ENCODE measurements at regions not wholly inside any gene's neighbourhood (a gene's known extent, or its start where the extent isn't known, plus 50 kb on each side); places are given as distances from the start of the nearest gene placed in this dataset.

- no peaks in the 10 kb centered on the region for H3K4me1 ChIP-seq (ENCODE audit: low read length)
- no peak overlapping the region for H2AFZ ChIP-seq (ENCODE audit: low read depth, low read length)
Measured at GRCh38 chr16:6977291-6977690, 355.4 kb upstream of the RBFOX1 start.

DNA sequence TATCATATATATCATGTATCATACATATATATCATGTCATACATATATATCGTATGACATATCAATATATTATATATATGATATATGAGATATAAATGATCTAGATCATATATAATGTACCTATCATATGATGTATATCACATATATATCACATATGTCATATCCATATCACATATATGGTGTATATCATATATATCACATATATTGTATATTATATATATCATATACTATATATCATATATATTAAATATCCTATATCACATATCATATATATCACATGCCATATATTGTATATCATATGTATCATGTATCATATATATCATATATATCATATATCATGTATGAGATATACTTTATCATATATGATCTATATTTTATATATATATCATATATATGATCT is 355.9 kb upstream of the RBFOX1 start:
- Histone ChIP-seq H3K9ac (ENCODE audit: low read length) (no peak overlapping the region), H3K4me2 (ENCODE audit: low read length) (no peak overlapping the region), H3K9me3 (ENCODE audit: insufficient read depth, low read length) (no peaks in the 10 kb centered on the region), H3K79me2 (ENCODE audit: low read length) (no peaks in the 10 kb centered on the region), H3K27ac (ENCODE audit: low read length) (no peak overlapping the region), H3K4me3 (ENCODE audit: low read length) (no peak overlapping the region), H3K27me3 (ENCODE audit: low read depth, low read length) (no peaks in the 10 kb centered on the region), H3K36me3 (replicated peaks; ENCODE audit: low read depth, low read length) (no peaks in the 10 kb centered on the region), H2AFZ (ENCODE audit: low read depth, low read length) (no peak overlapping the region), H4K20me1 (ENCODE audit: insufficient read depth, low read length) (no peaks in the 10 kb centered on the region), H3K4me1 (ENCODE audit: low read length) (no peaks in the 10 kb centered on the region)
- TF ChIP-seq, protein P1, sequence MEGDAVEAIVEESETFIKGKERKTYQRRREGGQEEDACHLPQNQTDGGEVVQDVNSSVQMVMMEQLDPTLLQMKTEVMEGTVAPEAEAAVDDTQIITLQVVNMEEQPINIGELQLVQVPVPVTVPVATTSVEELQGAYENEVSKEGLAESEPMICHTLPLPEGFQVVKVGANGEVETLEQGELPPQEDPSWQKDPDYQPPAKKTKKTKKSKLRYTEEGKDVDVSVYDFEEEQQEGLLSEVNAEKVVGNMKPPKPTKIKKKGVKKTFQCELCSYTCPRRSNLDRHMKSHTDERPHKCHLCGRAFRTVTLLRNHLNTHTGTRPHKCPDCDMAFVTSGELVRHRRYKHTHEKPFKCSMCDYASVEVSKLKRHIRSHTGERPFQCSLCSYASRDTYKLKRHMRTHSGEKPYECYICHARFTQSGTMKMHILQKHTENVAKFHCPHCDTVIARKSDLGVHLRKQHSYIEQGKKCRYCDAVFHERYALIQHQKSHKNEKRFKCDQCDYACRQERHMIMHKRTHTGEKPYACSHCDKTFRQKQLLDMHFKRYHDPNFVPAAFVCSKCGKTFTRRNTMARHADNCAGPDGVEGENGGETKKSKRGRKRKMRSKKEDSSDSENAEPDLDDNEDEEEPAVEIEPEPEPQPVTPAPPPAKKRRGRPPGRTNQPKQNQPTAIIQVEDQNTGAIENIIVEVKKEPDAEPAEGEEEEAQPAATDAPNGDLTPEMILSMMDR (IDR thresholded peaks at IDR 0.05; ENCODE audit: low read depth, low read length): no peak
- TF ChIP-seq EZH2phosphoT487 (IDR thresholded peaks at IDR 0.05; ENCODE audit: low read depth): no peak

More at GRCh38 chr16:6977291-6977690, 355.4 kb upstream of the RBFOX1 start:
- Histone ChIP-seq H3K9me3 (ENCODE audit: insufficient read depth, low read length) (no peaks in the 10 kb centered on the region), H3K79me2 (ENCODE audit: low read length) (no peaks in the 10 kb centered on the region), H4K20me1 (ENCODE audit: insufficient read depth, low read length) (no peaks in the 10 kb centered on the region), H3K4me3 (ENCODE audit: low read length) (no peak overlapping the region), H3K9ac (ENCODE audit: low read length) (no peak overlapping the region), H3K4me2 (ENCODE audit: low read length) (no peak overlapping the region), H3K27me3 (ENCODE audit: low read depth, low read length) (no peaks in the 10 kb centered on the region), H3K36me3 (replicated peaks; ENCODE audit: low read depth, low read length) (no peaks in the 10 kb centered on the region), H3K27ac (ENCODE audit: low read length) (no peak overlapping the region)
- TF ChIP-seq EZH2phosphoT487 (IDR thresholded peaks at IDR 0.05; ENCODE audit: low read depth): no peak
- TF ChIP-seq, protein P1 (IDR thresholded peaks at IDR 0.05; ENCODE audit: low read depth, low read length): no peak

DNA sequence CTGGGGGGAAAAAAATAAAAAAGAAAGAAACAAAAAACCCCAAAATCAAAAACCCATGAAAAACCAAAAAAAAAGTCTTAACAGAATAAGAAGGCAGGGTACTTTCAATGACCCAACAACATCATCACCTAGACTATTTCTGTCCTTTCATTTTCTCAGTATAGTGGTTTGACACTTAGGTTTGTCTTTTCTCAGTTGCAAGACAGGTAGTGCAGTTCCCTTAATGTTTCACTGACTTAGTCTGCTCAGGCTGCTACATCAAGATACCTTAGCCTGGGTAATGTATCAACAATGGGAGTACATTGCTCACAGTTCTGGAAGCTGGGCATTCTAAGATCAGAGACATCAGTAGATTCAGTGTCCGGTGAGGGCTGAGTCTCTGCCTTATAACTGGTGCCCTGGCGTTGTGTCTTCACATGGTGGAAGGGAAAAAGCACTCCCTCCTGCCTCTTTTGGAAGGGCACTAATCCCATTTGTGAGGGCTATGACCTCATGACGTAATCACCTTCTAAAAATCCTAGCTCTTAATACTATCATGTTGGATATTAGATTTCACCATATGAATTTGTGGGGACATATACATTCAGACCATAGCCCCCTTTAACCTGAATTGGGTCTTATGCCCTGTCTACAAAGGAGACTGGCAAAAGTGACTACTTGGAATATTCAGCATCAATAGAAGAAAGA is 362.3 kb upstream of the RBFOX1 start:
- Histone ChIP-seq H4K20me1 (ENCODE audit: insufficient read depth, low read length) (no peaks in the 10 kb centered on the region), H3K27ac (ENCODE audit: low read length) (no peak overlapping the region), H3K9ac (ENCODE audit: low read length) (no peak overlapping the region), H3K36me3 (replicated peaks; ENCODE audit: low read depth, low read length) (no peaks in the 10 kb centered on the region), H3K4me3 (ENCODE audit: low read length) (no peak overlapping the region), H3K27me3 (ENCODE audit: low read depth, low read length) (no peaks in the 10 kb centered on the region), H2AFZ (ENCODE audit: low read depth, low read length) (no peak overlapping the region), H3K4me2 (ENCODE audit: low read length) (no peak overlapping the region), H3K4me1 (ENCODE audit: low read length) (no peaks in the 10 kb centered on the region), H3K79me2 (ENCODE audit: low read length) (no peaks in the 10 kb centered on the region), H3K9me3 (ENCODE audit: insufficient read depth, low read length) (no peaks in the 10 kb centered on the region)
- no peak for TF ChIP-seq EZH2phosphoT487 (IDR thresholded peaks at IDR 0.05; ENCODE audit: low read depth)
- TF ChIP-seq, protein P1 (IDR thresholded peaks at IDR 0.05; ENCODE audit: low read depth, low read length): no peak

DNA sequence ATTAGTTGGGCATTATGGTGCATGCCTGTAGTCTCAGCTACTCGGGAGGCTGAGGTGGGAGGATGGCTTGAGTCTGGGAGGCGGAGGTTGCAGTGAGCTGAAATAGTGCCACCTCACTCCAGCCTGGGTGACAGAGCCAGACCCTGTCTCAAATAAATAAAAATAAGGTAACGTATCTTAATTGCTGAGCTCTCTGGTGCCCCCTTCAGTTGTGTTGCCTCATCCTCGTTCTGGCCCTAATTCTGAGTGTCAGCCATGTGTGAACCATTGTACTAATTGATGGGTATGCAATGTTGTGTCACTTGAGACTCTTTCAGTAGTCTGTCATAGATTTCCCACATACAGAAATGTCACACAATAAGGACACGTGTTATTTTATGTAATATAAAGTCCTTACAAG is 363.1 kb upstream of the RBFOX1 start:
- Histone ChIP-seq H3K79me2 (ENCODE audit: low read length) (no peaks in the 10 kb centered on the region), H3K9ac (ENCODE audit: low read length) (no peak overlapping the region)
- no peak for TF ChIP-seq EZH2phosphoT487 (IDR thresholded peaks at IDR 0.05; ENCODE audit: low read depth)
- TF ChIP-seq, protein P1 (IDR thresholded peaks at IDR 0.05; ENCODE audit: low read depth, low read length): no peak

More for the DNA sequence above, 363.1 kb upstream of the RBFOX1 start:
- H3K9me3 ChIP-seq (ENCODE audit: insufficient read depth, low read length): no peaks in the 10 kb centered on the region
- H3K4me2 ChIP-seq (ENCODE audit: low read length): no peak overlapping the region
- no peaks in the 10 kb centered on the region for H4K20me1 ChIP-seq (ENCODE audit: insufficient read depth, low read length)
- no peak overlapping the region for H3K4me3 ChIP-seq (ENCODE audit: low read length)
- no peak overlapping the region for H3K27ac ChIP-seq (ENCODE audit: low read length)
- no peaks in the 10 kb centered on the region for H3K36me3 ChIP-seq (replicated peaks; ENCODE audit: low read depth, low read length)
- no peak overlapping the region for H2AFZ ChIP-seq (ENCODE audit: low read depth, low read length)
- no peaks in the 10 kb centered on the region for H3K4me1 ChIP-seq (ENCODE audit: low read length)
- no peaks in the 10 kb centered on the region for H3K27me3 ChIP-seq (ENCODE audit: low read depth, low read length)
